MCF 10A (cell line): ENCODE measurements at regions not wholly inside any gene's neighbourhood (a gene's known extent, or its start where the extent isn't known, plus 50 kb on each side); places are given as distances from the start of the nearest gene placed in this dataset.

Experiments used
- BruUV-seq: library from RNA; stranded (reverse); fragments of 400-500 nt; replicated peaks from 2 replicates; lab custom pipeline; 2021; lab: Mats Ljungman, UMichigan
- CTCF ChIA-PET: fragments of 300-600 bp; sonication (Branson Sonifier 250); formaldehyde crosslinking; extraction: SDS; loops from one replicate; lab custom pipeline; 2021; ENCODE audit warnings: antibody characterized with exemption, inconsistent platforms; lab: Yijun Ruan, JAX
- POLR2A ChIA-PET: fragments of 300-600, 350-650 bp; sonication (Branson Sonifier 250); formaldehyde crosslinking; extraction: SDS; loops from one replicate; lab custom pipeline; 2020; ENCODE audit warnings: antibody characterized with exemption, inconsistent platforms; lab: Yijun Ruan, JAX
- DNase-seq: peaks from one replicate; pipeline ENCODE4 v3.0.0-alpha.2; 2018; ENCODE audit not compliant: unreplicated experiment
- H3K27ac Mint-ChIP-seq: one replicate; pipeline ENCODE4 v1.8.0; 2022; ENCODE audit warnings: mild to moderate bottlenecking, low read depth, mixed read lengths; ENCODE audit not compliant: unreplicated experiment
- H3K27me3 Mint-ChIP-seq: one replicate; pipeline ENCODE4 v1.8.0; 2022; ENCODE audit warnings: mixed read lengths; ENCODE audit not compliant: insufficient read depth, unreplicated experiment
- H3K36me3 Mint-ChIP-seq: one replicate; pipeline ENCODE4 v1.8.0; 2022; ENCODE audit warnings: mild to moderate bottlenecking, moderate library complexity, mixed read lengths; ENCODE audit not compliant: insufficient read depth, unreplicated experiment
- H3K4me1 Mint-ChIP-seq: one replicate; pipeline ENCODE4 v1.8.0; 2022; ENCODE audit warnings: mixed read lengths; ENCODE audit not compliant: insufficient read depth, unreplicated experiment
- H3K4me3 Mint-ChIP-seq: one replicate; pipeline ENCODE4 v1.8.0; 2022; ENCODE audit warnings: mild to moderate bottlenecking, moderate library complexity, mixed read lengths; ENCODE audit not compliant: unreplicated experiment
- H3K9me3 Mint-ChIP-seq: one replicate; pipeline ENCODE4 v1.8.0; 2022; ENCODE audit warnings: mixed read lengths; ENCODE audit not compliant: unreplicated experiment
- CTCF ChIP-seq: fragments of 200-600 bp; IDR thresholded peaks from one replicate; pipeline ENCODE4 v1.8.0; 2022; ENCODE audit warnings: antibody characterized with exemption, mild to moderate bottlenecking; ENCODE audit not compliant: unreplicated experiment
- intact Hi-C: fragments of 100-400 bp; cut with micrococcal nuclease; formaldehyde crosslinking; loops from 2 replicates; pipeline ENCODE4 v1.14.1; 2022

GRCh38 chr12:107440606-107441005 is 245.0 kb upstream of the PWP1 start:
- no TSS peak for BruUV-seq
- ChIA-PET POLR2A (no interaction called here), CTCF (interaction anchor here (0.5 to 0.8 kb wide), 2 partner anchors 13 to 21 kb away, joined by 3 read pairs; no protein-coding TSS in a partner anchor)
- Mint-ChIP-seq H3K4me1 (peaks cover 11% of the 10 kb centered on the region), H3K36me3 (no peaks in the 10 kb centered on the region), H3K27ac (no peak overlapping the region), H3K9me3 (no peaks in the 10 kb centered on the region), H3K27me3 (no peaks in the 10 kb centered on the region), H3K4me3 (no peak overlapping the region)
- intact Hi-C loops = no loop called here
- TF ChIP-seq CTCF = no peak
- DNase-seq = no peak

- BruUV-seq = no TSS peak
- POLR2A ChIA-PET = no interaction called here
- intact Hi-C loops = no loop called here
- Mint-ChIP-seq H3K27ac (no peak overlapping the region), H3K27me3 (no peaks in the 10 kb centered on the region), H3K9me3 (no peaks in the 10 kb centered on the region), H3K4me1 (peaks cover 3% of the 10 kb centered on the region), H3K4me3 (no peak overlapping the region), H3K36me3 (no peaks in the 10 kb centered on the region)
- CTCF ChIA-PET = interaction anchor here (0.6 to 0.7 kb wide), 3 partner anchors 118 to 980 kb away, joined by 3 read pairs; no protein-coding TSS in a partner anchor
- no peak for DNase-seq
- TF ChIP-seq CTCF = no peak
Measured at GRCh38 chr12:107441665-107442300, 243.8 kb upstream of the PWP1 start.

GRCh38 chr12:107442326-107442987 is 243.1 kb upstream of the PWP1 start:
- no peak for TF ChIP-seq CTCF
- ChIA-PET POLR2A (no interaction called here), CTCF (interaction anchor here (0.7 kb wide), 1 partner anchor 77 kb away, joined by 3 read pairs; no protein-coding TSS in a partner anchor)
- Mint-ChIP-seq H3K9me3 (no peaks in the 10 kb centered on the region), H3K36me3 (no peaks in the 10 kb centered on the region), H3K27me3 (no peaks in the 10 kb centered on the region), H3K27ac (no peak overlapping the region), H3K4me1 (no peaks in the 10 kb centered on the region), H3K4me3 (no peak overlapping the region)
- no peak for DNase-seq
- no TSS peak for BruUV-seq
- intact Hi-C loops = no loop called here

- Mint-ChIP-seq H3K4me1 (no peaks in the 10 kb centered on the region), H3K9me3 (no peaks in the 10 kb centered on the region), H3K27me3 (no peaks in the 10 kb centered on the region), H3K4me3 (no peak overlapping the region), H3K36me3 (no peaks in the 10 kb centered on the region), H3K27ac (no peak overlapping the region)
- ChIA-PET CTCF (interaction anchor here (0.7 kb wide), 1 partner anchor 11 kb away, joined by 3 read pairs; no protein-coding TSS in a partner anchor), POLR2A (no interaction called here)
- intact Hi-C loops = no loop called here
- no TSS peak for BruUV-seq
- DNase-seq = no peak
- no peak for TF ChIP-seq CTCF
Measured at GRCh38 chr12:107443320-107444090, 242.1 kb upstream of the PWP1 start.
